Heart left ventricle (tissue), 16 donors: ENCODE measurements at regions not wholly inside any gene's neighbourhood (a gene's known extent, or its start where the extent isn't known, plus 50 kb on each side); places are given as distances from the start of the nearest gene placed in this dataset.

ENCODE experiments used
- ATAC-seq, 4 donors: fragments of 200-7000 bp; cut with Tn5 transposase; one replicate each; pipeline ENCODE4 v1.9.1; 2020 to 2022; ENCODE audit warnings: moderate library complexity in 4 of 4, mild to moderate bottlenecking in 3 of 4, moderate number of reproducible peaks in 1 of 4
- DNase-seq, 5 donors: peaks; one replicate each; pipeline ENCODE4 v3.0.0-alpha.2; 2020
- H3K27ac ChIP-seq, 12 donors: fragments of 200-600 bp; sonication (generic) in 4 of 12; one replicate each; pipeline versions ENCODE4 v1.5.0 to v1.8.0; 2016 to 2022; ENCODE audit warnings: mild to moderate bottlenecking in 2 of 12
- H3K27me3 ChIP-seq, 9 donors: fragments of 200-600 bp; sonication (generic) in 2 of 9; one replicate each; pipeline versions ENCODE4 v1.5.1 to v1.8.0; 2016 to 2022; ENCODE audit warnings: mild to moderate bottlenecking in 3 of 9
- H3K36me3 ChIP-seq, 9 donors: fragments of 200-600 bp; sonication (generic) in 2 of 9; one replicate each; pipeline versions ENCODE4 v1.5.0 to v1.8.0; 2018 to 2022; ENCODE audit warnings: mild to moderate bottlenecking in 2 of 9
- H3K4me1 ChIP-seq, 12 donors: fragments of 200-600 bp; sonication (generic) in 4 of 12; one replicate each; pipeline versions ENCODE4 v1.5.0 to v1.8.0; 2016 to 2022; ENCODE audit warnings: mild to moderate bottlenecking in 3 of 12
- H3K4me3 ChIP-seq, 12 donors: fragments of 200-600 bp; sonication (generic) in 4 of 12; one replicate each; pipeline versions ENCODE4 v1.5.0 to v1.8.0; 2017 to 2022; ENCODE audit warnings: mild to moderate bottlenecking in 9 of 12, moderate library complexity in 4 of 12
- H3K9me3 ChIP-seq, 12 donors: fragments of 200-600 bp; sonication (generic) in 4 of 12; one replicate each; pipeline versions ENCODE4 v1.5.0 to v1.8.0; 2016 to 2022; ENCODE audit warnings: mild to moderate bottlenecking in 1 of 12
- CTCF ChIP-seq, 12 donors: fragments of 200-600 bp; sonication (generic) in 4 of 12; IDR thresholded peaks; one replicate each; pipeline versions ENCODE4 v1.5.0 to v1.8.0; 2018 to 2022; ENCODE audit warnings: antibody characterized with exemption in 12 of 12, mild to moderate bottlenecking in 5 of 12
- POLR2A ChIP-seq, 2 donors: fragments of 450-650 bp; IDR thresholded peaks; one replicate each; pipeline ENCODE4 v1.6.1; 2017; ENCODE audit warnings: antibody characterized with exemption in 2 of 2, mild to moderate bottlenecking in 2 of 2, moderate library complexity in 2 of 2
- WGBS, 4 donors: extraction: QIAGEN DNeasy Blood & Tissue Kit in 2 of 4; methylation state at CpG; one replicate each; pipeline versions ENCODE4 v1.1.5 to v1.1.7; 2013 to 2018; 5-methylcytosine and 5-hydroxymethylcytosine counted together
- intact Hi-C, 10 donors: fragments of 100-400 bp; cut with DNase I; formaldehyde crosslinking; loops; one replicate each; pipeline versions ENCODE4 v1.11.1 to v1.14.2; 2022
- donor health status: ischemic (EF 13 %, LVEDD 7.1; RV severe dilation, severe dysfunction).
- donor health status: healthy with polysubstance abuse.
- donor health status: DM: no; HTN: yes; CAD: no.
- donor health status: DM: no; HTN: no; CAD: no.
- donor health status: ischemic (EF 25% LVEDD 6.9; RV normal size, moderate dysfunction).
- donor health status: ischemic (EF 25% LVEDD 5.7; RV mildly dilated, moderate dysfunction).
- donor health status: healthy.
- donor health status: DM: yes; HTN: yes; CAD: no.
- donor health status: ischemic (EF 35%, LVEDD 5.7; RV mildly dilated, moderate dysfunction).
- donor health status: nonischemic (EF 11% LVEDD 7.7; RV severe dilation, severe dysfunction).
- donor health status: DM: yes; HTN: yes; CAD: no.
- donor health status: PGD.
- donor health status: ischemic (EF 29% LVEDD 5.4; RV normal size, mild dysfunction).
- donor health status: nonischemic (EF 23%, LVEDD 6.1; RV moderate dilation, normal function).

GRCh38 chr3:167909504-167909896 is 174.0 kb downstream of the SERPINI1 start:
- Histone ChIP-seq H3K4me3 (no peak overlapping the region), H3K27me3 (no peaks in the 10 kb centered on the region), H3K9me3 (no peaks in the 10 kb centered on the region), H3K4me1 (peaks cover 0 to 16% (median 0%) of the 10 kb centered on the region in 12 donors), H3K27ac (no peak overlapping the region), H3K36me3 (peaks cover 0 to 23% (median 0%) of the 10 kb centered on the region in 9 donors)
- 81 to 96% (median 88%) methylated on average over 1 of the region's 1 CpG for WGBS, 4 donors
- TF ChIP-seq CTCF (IDR thresholded peaks at IDR 0.05) (no peak), POLR2A (IDR thresholded peaks at IDR 0.05) (no peak)
- no peak for ATAC-seq
- intact Hi-C loops: no loop called here
- DNase-seq: no peak

- no peak for TF ChIP-seq POLR2A (IDR thresholded peaks at IDR 0.05)
- TF ChIP-seq CTCF (IDR thresholded peaks at IDR 0.05): no peak
- 61 to 70% (median 67%) methylated on average over 5 of the region's 5 CpGs for WGBS, 4 donors
- no peaks in the 10 kb centered on the region for H3K27me3 ChIP-seq
- H3K9me3 ChIP-seq: no peaks in the 10 kb centered on the region
- no peak for DNase-seq
- H3K27ac ChIP-seq: no peak overlapping the region
- H3K4me1 ChIP-seq: peaks cover 0 to 16% (median 0%) of the 10 kb centered on the region in 12 donors
- H3K4me3 ChIP-seq: no peak overlapping the region
- peaks cover 0 to 27% (median 0%) of the 10 kb centered on the region in 9 donors for H3K36me3 ChIP-seq
- intact Hi-C loops: no loop called here
- no peak for ATAC-seq
Observed at GRCh38 chr3:167908746-167909503, 173.4 kb downstream of the SERPINI1 start.

- intact Hi-C loops: no loop called here
- Histone ChIP-seq H3K36me3 (peaks cover 0 to 26% (median 0%) of the 10 kb centered on the region in 9 donors), H3K4me1 (peaks cover 0 to 16% (median 0%) of the 10 kb centered on the region in 12 donors), H3K4me3 (no peak overlapping the region), H3K27ac (no peak overlapping the region), H3K9me3 (no peaks in the 10 kb centered on the region), H3K27me3 (no peaks in the 10 kb centered on the region)
- ATAC-seq (no peak), DNase-seq (no peak)
- TF ChIP-seq POLR2A (IDR thresholded peaks at IDR 0.05): no peak
- TF ChIP-seq CTCF (IDR thresholded peaks at IDR 0.05): no peak
- WGBS, 4 donors: 74 to 85% (median 81%) methylated on average over 4 of the region's 4 CpGs
Observed at GRCh38 chr3:167908221-167908620, 172.7 kb downstream of the SERPINI1 start.

- WGBS, 4 donors: 50 to 73% (median 58%) methylated on average over 1 of the region's 1 CpG
- H3K4me3 ChIP-seq: no peak overlapping the region
- DNase-seq (no peak), ATAC-seq (no peak)
- no peak overlapping the region for H3K27ac ChIP-seq
- H3K9me3 ChIP-seq: peaks cover 0 to 5% (median 0%) of the 10 kb centered on the region in 12 donors
- no peaks in the 10 kb centered on the region for H3K4me1 ChIP-seq
- TF ChIP-seq CTCF (IDR thresholded peaks at IDR 0.05): no peak
- no peak for TF ChIP-seq POLR2A (IDR thresholded peaks at IDR 0.05)
- intact Hi-C loops: no loop called here
- H3K27me3 ChIP-seq: no peaks in the 10 kb centered on the region
- peaks cover 0 to 17% (median 0%) of the 10 kb centered on the region in 9 donors for H3K36me3 ChIP-seq
Observed at GRCh38 chr3:167901138-167901537, 165.6 kb downstream of the SERPINI1 start.
